IPS-NIHi11 (cell line): ENCODE measurements at regions not wholly inside any gene's neighbourhood (a gene's known extent, or its start where the extent isn't known, plus 50 kb on each side); places are given as distances from the start of the nearest gene placed in this dataset.
"Not testable (repeated sequence)": the region's sequence is repeated elsewhere in the genome, so short reads cannot be mapped to it uniquely, and the experiment has no call there.

Source experiments
- DNase-seq: peaks from one replicate; pipeline ENCODE4 v3.0.0; 2012; ENCODE audit warnings: mixed read lengths, low spot score

DNA sequence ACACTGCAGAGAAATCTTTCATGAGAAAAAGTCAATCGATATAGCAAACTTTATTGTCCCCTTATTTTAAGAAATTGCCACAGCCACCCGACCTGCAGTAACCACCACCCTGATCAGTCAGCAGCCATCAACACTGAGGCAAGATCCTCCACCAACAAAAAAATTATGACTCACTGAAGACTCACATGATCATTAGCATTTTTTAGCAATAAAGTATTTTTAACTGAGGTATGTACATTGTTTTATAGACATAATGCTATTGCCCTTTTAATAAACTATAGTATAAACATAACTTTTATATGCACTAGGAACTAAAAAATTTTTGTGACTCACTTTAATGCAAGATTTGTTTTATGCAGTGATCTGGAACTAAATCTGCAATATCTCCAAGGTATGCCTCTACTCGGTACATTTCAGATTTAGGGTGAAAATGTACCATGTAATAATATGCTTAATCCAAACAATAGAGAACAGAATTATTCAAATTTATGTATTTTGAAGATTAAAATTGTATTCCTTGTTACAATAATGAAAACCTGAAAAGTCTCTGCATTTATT lies 79.2 kb upstream of the CEP126 start:
- DNase-seq = no peak

DNA sequence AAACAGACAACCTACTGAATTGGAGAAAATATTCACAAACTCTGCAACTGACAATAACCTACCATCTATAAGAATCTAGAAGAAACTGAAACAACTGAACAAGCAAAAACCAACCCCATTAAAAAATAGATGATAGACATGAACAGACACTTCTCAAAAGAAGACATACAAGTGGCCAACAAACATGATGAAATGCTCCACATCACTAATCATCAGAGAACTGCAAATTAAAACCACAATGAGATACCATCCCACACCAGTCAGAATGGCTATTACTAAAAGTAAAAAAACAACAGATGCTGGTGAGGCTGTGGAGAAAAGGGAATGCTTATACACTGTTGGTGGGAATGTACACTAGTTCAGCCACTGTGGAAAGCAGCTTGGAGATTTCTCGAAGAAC lies 84.3 kb upstream of the CEP126 start:
- DNase-seq = not testable (repeated sequence)

DNA sequence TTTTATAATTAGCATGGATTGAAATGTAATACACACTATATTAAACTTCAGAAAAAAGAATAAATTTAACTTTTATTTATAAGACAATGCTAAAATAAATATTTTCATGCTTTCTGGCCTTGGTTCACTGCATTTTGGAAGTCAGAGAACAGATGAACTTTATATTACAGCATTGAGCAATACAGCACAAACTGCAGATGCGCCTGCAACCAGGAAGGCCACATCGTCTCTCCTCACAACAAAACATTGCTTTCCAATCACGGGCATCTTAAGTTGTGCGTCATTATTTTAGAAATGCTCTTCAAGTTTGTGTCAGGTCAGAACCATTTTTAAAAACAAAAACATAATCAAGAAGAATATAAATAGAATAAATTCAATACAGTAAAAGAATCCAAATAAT lies 89.3 kb upstream of the CEP126 start:
- no peak for DNase-seq

DNA sequence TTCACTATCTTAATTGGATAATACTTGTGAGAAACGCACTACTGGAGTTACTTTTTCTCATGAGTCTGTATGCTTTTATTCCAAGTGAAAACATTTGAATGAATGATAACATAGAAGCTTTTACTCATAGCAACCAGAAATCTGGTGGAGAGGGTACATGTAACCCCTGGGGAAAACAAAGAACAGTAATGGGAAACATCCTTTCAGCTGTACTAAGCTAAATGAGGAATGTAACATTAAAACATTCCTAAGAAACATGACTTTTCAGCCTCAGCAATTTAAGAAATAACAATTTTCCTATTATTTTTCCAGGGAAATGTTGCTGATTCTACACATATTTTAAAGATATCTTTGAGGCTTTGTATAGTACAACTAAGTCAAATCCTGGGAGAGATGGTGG lies 97.2 kb upstream of the CEP126 start:
- no peak for DNase-seq

DNA sequence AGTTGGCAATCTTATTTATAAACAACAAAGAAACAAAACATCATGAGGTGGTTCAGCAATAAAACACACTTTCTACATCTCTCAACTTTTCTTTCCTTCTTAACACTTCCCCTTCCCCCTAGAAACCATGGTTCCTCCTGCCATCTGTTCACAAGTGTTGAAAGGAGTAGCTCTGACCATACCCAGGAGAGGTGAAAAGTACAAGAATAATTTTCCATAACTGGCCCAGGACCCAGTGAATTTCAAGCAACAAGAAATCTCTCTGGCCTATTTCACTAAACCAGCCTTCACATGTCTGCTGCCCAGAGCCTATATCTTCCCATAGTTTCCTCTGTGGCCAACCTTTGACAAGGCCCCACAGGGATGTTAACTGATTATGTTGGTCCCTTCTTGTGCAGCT lies 98.2 kb upstream of the CEP126 start:
- no peak for DNase-seq

DNA sequence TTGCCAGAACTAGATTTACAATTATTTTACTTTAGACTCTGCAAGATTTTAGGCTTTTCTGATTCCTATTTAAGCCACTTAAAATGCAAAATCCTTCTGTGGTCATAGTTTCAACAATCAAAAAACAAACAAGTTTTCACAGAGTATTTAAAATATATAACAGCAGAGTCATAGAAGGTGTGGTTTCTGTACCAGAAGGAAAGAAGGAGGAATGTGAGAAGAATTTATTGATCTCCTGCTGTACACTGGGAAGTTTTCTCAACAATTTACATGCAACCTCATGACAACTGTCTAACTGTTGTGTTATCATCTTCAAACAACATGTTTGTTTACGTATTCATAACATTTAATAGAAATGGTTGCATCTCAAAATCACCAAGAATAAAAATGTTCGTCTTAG lies 102.3 kb upstream of the CEP126 start:
- no peak for DNase-seq

DNA sequence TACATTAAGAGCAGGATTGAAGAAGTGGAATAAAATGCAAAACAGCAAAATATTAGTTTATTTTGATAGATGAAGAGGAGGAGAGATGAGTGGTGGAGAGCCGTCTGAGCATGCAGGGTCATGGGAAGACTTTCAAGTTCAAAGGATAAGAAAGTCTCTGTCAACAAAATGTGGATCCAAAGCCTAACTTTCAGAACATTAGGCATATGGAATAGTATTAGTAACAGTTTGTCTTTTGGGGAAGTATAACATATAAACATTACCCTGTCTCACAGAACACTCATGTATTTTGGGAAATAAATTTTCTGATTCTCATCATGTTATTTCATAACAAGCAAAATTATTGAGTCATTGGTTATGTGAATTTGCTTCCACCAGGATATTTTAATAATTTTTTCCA lies 104.3 kb upstream of the CEP126 start:
- no peak for DNase-seq

DNA sequence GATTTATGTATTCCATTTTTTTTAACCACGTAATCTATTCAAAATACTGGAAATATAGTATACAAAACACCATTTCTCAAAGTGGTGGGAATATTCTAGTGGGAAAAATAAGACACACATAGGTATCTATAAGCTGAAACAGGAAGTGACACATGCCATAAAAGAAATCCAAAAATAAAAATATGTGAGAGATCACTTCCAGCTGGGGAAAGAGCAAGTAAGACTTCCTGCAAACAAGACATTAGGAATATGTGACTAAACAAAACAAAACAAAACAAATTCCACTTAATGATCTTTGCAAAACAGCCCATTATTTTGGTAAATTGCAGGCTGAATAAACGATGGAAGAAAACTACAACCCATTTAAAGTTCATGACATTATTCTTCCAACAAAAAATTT lies 107.3 kb upstream of the CEP126 start:
- no peak for DNase-seq

DNA sequence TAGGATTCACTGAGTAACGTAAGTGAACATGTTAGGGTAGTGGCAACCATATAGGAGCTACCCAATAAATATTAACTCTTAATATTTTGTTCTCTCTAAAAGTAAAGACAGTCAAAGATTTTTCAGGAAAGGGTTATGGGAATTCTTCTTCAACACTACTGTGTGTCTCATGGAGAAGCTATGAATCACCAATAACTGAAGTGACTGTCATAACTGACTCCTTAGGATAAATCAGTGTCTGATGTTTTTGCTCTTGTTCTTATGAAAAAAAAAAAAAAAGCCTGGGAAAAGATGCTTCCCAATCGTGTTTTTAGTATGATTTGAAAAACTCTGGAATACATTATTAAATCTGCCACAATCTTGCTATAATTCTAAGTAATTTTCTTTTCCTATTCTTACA lies 111.2 kb upstream of the CEP126 start:
- DNase-seq = no peak

DNA sequence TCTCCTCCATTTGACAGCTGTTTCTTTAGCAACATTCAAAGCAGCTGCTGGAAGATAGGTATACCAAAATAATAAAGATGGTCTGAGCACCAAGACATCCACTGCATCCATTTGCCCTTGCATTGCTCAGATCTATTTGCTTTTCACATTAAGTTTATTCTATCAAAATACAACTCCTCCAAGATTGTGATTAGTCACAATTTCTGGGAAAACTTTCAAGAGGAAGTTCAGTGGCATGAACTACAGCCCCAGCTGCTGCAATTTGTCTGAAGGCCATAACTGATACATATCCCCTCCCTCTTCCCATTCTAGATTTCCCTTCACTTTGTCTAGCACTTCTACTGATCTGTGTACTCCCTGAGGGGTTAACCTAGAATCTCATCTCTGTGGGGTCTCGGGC lies 117.5 kb upstream of the CEP126 start:
- DNase-seq = no peak

DNA sequence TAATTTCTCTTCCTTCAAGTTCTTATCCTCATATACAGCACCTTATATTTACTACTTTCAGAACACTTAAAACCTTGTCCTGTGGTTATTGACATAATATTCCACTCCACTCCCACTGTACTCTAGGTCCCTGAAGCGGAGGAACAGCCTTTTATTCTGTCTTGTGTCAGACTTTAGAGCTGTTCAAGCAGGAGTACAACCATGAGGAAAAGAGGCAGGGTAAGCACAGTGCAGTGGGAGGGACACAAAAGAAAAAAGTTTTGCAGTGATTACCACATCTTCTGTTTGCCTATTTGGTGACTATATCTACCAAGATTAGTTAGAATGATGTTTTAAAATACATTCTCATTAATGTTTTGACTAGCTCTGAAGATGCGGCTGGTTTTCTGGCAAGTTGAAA lies 122.0 kb upstream of the CEP126 start:
- DNase-seq = no peak

DNA sequence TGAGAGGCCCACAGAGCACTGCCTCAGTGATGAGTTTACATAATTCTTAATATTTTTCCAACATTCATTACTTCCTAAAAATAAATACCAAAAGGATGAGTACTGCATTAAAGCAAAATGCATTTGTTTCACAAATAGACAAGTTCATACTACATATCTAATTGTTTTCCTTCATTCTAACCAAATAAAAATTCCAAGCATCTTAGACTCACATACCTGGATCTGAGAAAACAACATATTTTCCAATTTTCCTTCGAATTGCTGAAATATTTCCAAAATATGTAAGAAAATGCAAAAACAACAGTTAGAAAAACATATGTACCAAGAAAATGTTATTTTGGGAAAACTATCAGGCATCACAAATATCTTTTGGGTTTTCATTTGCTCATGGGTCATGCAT lies 127.9 kb upstream of the CEP126 start:
- DNase-seq = no peak

DNA sequence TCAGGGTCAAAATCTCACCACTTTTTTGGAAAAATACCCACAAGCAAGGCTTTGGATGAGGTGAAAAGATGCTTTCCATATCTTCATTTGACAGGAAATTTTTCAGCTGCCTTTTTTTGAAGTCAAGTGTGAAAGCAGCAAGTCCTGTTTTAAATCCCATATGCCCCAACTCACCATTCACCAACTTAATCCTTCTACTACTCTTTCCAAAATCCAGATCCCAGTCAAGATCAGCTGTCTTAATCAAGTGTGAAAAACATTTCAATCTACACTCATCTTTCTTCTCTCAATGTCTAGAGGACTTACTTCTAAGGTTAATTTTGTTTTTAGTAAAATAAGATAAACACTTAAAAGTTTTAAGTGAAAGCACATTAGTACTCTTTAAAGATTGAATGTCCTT lies 128.4 kb upstream of the CEP126 start:
- no peak for DNase-seq

DNA sequence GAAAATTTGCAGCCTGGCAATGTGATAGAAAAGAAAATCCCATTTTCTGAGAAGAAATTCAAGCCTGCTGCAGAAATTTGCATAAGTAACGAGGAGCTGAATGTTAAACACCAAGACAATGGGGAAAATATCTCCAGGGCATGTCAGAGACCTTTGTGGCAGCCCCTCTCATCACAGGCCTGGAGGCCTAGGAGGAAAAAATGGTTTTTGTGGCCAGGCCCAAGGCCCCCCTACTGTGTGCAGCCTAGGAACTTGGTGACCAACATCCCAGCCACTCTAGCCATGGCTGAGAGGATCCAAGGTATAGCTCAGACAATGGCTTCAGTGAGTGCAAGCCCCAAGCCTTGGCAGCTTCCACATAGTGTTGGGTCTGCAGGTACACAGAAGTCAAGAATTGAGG lies 135.6 kb upstream of the CEP126 start:
- DNase-seq = not testable (repeated sequence)

DNA sequence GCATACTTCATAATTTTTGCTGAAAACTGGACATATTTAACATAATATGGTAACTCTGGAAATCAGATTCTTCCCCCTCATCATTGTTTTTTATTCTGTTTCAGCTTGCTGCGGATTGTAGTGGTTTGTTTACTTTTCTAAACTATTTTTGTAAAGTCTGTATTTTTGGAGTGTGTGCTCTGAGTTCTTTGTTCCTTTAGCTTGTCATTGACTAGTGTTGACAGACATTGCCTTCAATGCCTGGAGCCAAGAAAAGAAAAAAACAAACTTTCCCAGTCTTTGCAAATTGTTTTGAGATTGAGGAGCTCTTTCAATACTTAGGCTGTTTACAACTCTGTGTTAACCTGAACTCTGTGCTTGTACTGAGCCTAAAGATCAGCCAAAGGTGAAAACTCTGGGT lies 137.3 kb upstream of the CEP126 start:
- DNase-seq = no peak

DNA sequence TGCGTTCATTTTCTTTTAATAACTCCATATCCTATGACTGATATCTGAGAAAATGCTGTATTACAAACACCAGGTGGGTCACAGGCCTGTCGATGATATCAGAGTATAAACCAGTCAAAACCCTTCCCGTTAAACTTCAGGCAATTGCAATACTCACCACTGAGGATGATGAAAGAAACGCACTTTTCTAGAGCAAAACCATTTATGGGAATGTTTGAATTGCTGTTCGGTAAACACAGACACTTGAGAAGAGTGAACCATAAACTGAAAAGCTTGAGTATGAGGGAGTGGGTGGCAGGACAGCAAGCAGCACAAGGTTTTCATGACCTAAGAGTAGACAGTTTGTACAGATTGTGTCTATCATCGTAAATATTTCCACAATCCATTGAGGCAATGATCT lies 139.8 kb upstream of the CEP126 start:
- no peak for DNase-seq

DNA sequence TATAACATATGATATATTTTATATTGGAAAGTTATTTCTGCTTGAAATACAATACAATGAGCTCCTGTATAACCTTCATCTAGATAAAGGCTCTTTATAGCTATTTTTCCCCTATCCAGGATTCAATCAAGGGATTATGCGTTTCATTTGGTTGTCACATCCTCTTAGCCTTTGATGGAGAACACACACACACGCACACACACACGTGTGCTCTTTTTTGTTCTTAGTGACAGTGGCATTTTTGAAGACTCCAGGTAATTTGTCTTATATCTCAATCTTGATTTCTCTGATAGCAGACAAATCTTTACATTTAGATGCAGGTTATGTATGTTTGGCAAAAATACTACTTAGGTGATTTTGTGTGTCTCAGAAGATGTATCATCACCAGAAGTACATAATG lies 144.2 kb upstream of the CEP126 start:
- DNase-seq = no peak

DNA sequence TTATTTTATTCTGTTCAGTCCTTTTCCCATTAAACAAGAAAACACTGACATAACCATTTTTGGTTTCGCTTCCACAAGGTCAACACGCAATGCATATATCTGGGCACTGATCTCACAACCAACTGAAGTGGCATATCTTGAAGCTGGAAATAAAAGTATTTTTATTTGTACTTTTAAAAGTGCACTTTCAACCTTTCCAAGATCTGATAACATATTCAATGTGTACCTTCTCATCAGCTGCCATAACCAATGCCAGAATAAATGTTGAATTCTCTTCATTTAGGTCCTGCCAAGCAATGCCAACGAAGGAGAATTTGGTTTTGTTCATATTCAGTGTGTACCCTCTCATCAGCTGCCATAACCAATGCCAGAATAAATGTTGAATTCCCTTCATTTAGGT lies 148.9 kb upstream of the CEP126 start:
- DNase-seq = no peak

DNA sequence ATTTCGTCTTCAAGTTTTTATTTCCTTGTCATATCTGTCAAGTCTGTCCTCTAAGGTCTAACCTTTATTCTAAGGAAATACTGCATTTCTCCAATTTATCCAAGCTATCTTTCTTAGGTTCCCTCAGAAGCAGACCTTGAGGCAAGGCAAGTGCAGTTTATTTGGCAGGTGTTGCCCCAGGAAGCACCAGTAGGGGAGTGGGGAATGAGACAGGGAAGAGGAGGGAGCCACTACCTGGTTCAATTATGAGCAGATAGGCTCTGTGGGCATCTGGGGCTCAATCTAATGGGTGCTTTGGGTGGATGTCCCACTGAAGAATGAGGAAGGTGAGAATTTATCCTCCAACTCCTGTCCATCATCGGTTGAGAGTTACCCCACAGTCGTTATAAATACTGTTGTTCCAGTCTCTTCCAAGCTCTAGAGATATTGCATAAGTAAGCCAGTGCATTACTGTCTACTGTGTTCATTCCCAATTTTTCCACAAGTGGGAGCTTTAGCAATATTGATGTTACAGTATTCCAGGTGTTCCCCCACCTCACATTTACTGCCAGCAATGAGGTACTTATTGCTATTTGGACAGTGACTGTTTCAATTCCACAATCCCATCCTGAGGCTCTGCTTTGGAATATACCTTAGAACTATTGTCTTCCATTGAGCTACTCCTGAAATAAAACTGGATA lies 154.9 kb upstream of the CEP126 start:
- DNase-seq = no peak

DNA sequence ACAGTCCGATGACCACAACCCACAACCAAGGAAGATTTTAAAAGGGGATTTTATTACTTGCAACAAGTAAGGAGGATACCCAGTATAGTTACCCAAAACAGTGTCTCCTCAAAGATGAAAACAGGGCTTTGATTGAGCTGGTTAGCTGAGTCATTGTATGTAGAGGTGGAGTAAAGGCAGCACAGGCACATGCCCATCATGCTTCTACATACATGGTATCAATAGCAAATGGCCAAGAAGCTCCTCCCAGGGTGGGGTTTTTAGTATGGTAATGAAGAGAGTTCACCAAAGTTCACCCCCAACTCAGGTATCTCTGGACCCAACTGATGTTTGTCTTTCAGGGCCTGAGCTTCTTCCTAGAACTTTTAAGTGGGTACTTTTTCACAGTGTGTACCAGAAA lies 157.1 kb upstream of the CEP126 start:
- DNase-seq = no peak

DNA sequence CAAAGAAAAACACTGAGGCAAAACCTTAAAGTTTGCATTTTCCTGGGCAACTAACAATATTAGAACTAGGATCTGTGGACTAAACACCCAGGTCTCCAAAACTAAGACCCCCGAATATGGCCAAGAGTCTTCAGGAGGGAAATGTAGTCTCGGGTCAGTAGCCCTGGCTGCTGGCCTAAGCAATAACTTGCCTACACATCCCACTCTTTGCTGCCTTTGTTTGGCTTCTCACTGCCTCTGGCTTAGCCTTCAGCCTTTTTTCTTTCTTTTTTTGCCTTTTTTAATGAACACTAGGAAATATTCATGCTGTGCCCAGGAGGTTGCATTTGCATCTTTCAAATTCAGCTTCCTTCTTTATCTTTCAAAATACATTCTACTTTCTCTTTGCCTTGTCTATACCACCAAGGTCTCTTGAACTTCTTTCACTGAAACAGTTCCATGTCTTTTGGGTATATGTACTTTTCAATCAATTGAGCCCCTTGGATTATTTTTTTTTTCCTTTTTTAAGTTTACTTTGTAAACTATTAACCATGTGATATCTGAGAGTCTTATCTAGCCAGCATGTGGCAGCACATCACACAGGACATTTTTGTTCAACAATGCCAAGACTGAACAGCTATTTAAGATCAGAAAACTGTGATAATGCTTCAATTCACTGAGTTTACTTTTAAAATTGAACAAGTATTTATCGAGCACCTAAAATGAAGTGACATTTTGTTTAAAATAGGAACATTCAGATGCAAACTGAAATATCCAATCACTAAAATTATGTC lies 165.0 kb upstream of the TRPC6 start:
- peak; percentile 12 for DNase-seq

DNA sequence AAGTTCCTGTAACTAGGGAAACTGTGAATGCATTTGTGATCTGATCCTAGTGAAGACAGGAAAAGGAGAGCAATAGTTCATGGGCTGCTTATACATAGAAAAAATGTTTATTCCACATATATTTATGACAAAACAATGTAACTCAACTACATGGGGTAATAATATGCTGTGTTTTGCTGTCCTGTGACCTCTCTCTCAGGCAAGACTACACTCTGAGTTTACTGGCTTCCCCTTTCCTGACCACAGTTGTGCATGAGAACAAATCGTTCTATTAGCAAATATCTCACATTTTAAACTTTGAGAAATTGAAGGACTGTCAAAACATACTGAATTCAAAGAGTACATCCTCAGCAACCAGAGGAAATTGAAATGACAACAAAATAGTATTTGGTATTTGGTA lies 161.9 kb upstream of the TRPC6 start:
- no peak for DNase-seq

DNA sequence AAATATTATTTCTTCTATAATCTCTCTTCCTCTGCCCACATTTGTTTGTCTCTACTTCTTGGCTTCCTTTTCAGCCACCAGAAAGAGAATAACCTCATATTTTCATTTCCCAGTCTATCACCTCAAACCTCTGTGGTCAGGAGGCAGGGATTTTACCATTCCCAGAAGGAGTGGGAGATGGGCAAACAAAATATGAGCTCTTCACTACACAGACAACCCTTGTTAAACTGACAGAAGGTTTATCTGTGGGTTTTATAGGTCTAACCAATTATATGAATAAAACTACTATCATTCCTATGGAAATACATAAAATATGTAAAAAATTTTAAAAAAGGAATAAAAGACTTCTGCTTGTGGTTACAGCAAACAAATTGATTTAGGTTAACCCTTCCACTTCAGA lies 160.0 kb upstream of the TRPC6 start:
- DNase-seq = no peak
